HFF-Myc (cell line): ENCODE measurements at regions not wholly inside any gene's neighbourhood (a gene's known extent, or its start where the extent isn't known, plus 50 kb on each side); places are given as distances from the start of the nearest gene placed in this dataset.

ENCODE experiments used
- DNase-seq: peaks from one replicate; pipeline ENCODE4 v3.0.0-alpha.2; 2011; ENCODE audit warnings: low read depth; ENCODE audit errors: extremely low read depth
- H3K4me3 ChIP-seq: replicated peaks from 2 replicates; pipeline ENCODE4 v1.5.1; 2011; ENCODE audit warnings: low read depth, mild to moderate bottlenecking, control low read depth, low read length
- CTCF ChIP-seq: IDR thresholded peaks from 2 replicates; pipeline ENCODE4 v1.5.1; 2012; ENCODE audit warnings: mild to moderate bottlenecking, low read depth, low read length, control low read depth; ENCODE audit errors: missing control alignments

- no peak for TF ChIP-seq CTCF
- no peak overlapping the region for H3K4me3 ChIP-seq
These were observed 1042.6 kb downstream of the PLA2G4A start for GRCh38 chr1:187871177-187871845.

GRCh38 chr1:187872550-187872949 lies 1043.8 kb downstream of the PLA2G4A start:
- no peak for DNase-seq
- H3K4me3 ChIP-seq, result no peak overlapping the region
- TF ChIP-seq CTCF, result no peak

More at GRCh38 chr1:187871177-187871845, 1042.6 kb downstream of the PLA2G4A start:
- no peak for DNase-seq

- no peak for TF ChIP-seq CTCF
- DNase-seq, result no peak
These were observed 1044.4 kb downstream of the PLA2G4A start for GRCh38 chr1:187873126-187873525.

GRCh38 chr1:187876775-187877174 lies 1048.0 kb downstream of the PLA2G4A start:
- TF ChIP-seq CTCF, result no peak
- H3K4me3 ChIP-seq, result no peak overlapping the region
- no peak for DNase-seq

More at GRCh38 chr1:187873126-187873525, 1044.4 kb downstream of the PLA2G4A start:
- H3K4me3 ChIP-seq, result no peak overlapping the region

GRCh38 chr1:187877220-187877619 lies 1048.5 kb downstream of the PLA2G4A start:
- no peak for DNase-seq
- no peak for TF ChIP-seq CTCF
- no peak overlapping the region for H3K4me3 ChIP-seq

- no peak for TF ChIP-seq CTCF
- DNase-seq, result no peak
These were observed 1050.1 kb downstream of the PLA2G4A start for GRCh38 chr1:187878883-187879282.

GRCh38 chr1:187883356-187883755 lies 1054.6 kb downstream of the PLA2G4A start:
- H3K4me3 ChIP-seq, result no peak overlapping the region
- no peak for TF ChIP-seq CTCF
- no peak for DNase-seq

More at GRCh38 chr1:187878883-187879282, 1050.1 kb downstream of the PLA2G4A start:
- no peak overlapping the region for H3K4me3 ChIP-seq
